ENCODE measurements at regions not wholly inside any gene's neighbourhood (a gene's known extent, or its start where the extent isn't known, plus 50 kb on each side); places are given as distances from the start of the nearest gene placed in this dataset.

DNA sequence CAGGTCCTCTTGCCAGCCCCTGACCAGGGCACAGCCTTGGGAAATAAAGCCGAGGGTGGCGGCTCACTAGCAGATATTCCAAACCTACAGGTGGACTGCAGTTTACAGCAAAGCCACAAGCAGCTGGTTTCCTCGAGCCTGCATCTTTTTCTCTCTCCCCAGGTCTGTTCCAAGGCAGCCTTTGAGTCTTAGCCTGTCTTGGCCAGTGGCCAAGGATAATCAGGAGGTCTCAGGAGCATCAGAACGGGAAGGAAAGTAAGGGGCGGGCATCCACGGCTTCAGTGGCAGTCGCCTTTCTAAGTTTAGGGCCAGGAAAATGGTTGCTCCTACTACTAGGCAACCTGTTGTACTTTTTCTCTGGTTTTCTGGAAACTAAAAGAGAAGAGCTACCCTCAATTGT, 219.7 kb upstream of the ZMIZ1 start:
- no peaks in the 10 kb centered on the region for H3K36me3 Mint-ChIP-seq (ENCODE audit: unreplicated experiment)
- no peaks in the 10 kb centered on the region for H3K4me1 Mint-ChIP-seq (ENCODE audit: unreplicated experiment)
- no peak overlapping the region for H3K4me3 Mint-ChIP-seq (ENCODE audit: unreplicated experiment)
- H3K27ac Mint-ChIP-seq (ENCODE audit: unreplicated experiment) = no peak overlapping the region
- no peaks in the 10 kb centered on the region for H3K9me3 Mint-ChIP-seq (ENCODE audit: unreplicated experiment)
- TF ChIP-seq CTCF (IDR thresholded peaks at IDR 0.05) = no peak
- DNase-seq (ENCODE audit: extremely low spot score, unreplicated experiment) = no peak
- H3K27me3 Mint-ChIP-seq (ENCODE audit: unreplicated experiment) = peaks cover 13% of the 10 kb centered on the region

GRCh38 chr10:78849731-78850130, 219.0 kb upstream of the ZMIZ1 start:
- Mint-ChIP-seq H3K9me3 (ENCODE audit: unreplicated experiment) (no peaks in the 10 kb centered on the region), H3K27ac (ENCODE audit: unreplicated experiment) (no peak overlapping the region), H3K36me3 (ENCODE audit: unreplicated experiment) (no peaks in the 10 kb centered on the region), H3K4me3 (ENCODE audit: unreplicated experiment) (no peak overlapping the region), H3K4me1 (ENCODE audit: unreplicated experiment) (no peaks in the 10 kb centered on the region), H3K27me3 (ENCODE audit: unreplicated experiment) (peaks cover 13% of the 10 kb centered on the region)
- no peak for DNase-seq (ENCODE audit: extremely low spot score, unreplicated experiment)
- TF ChIP-seq CTCF (IDR thresholded peaks at IDR 0.05) = no peak

DNA sequence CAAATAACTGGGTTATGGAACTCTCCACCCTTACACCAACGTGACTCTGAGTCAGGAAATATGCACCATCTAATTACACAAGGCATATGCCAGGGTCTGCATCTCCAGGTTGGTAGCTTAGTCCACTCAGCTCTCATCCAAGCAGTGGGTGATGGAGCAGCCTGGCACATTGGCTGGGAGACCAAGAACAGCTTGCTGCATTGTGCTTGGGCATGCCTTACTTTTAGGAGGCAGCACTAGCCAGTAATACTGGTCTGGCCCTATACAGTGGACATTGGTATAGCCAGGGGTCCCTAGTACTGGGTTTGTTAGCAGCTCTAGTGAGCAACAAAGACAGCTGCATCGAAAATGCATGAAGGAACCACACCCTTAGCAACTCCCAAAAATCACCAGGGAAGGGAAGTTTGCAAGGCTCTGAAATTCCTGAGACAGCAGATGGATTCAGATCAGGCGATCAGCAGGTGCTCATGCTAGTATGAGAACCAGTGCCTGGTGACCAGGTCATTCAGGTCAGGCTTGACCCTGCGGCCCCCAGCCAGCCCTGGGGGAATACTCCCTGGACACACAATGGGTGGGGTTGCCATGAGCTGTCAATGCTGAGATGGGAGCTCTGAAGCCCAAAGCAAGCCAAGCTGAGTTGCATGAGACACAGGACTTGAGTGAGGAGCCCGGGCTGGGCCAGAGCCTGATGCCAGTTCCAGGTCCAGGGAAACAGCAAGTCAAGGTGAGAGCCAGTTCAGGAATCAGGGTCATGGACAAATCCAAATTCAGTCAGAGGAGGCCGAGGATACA, 217.9 kb upstream of the ZMIZ1 start:
- no peaks in the 10 kb centered on the region for H3K36me3 Mint-ChIP-seq (ENCODE audit: unreplicated experiment)
- H3K9me3 Mint-ChIP-seq (ENCODE audit: unreplicated experiment) = no peaks in the 10 kb centered on the region

GRCh38 chr10:78851647-78852046, 217.1 kb upstream of the ZMIZ1 start:
- TF ChIP-seq CTCF (IDR thresholded peaks at IDR 0.05) = no peak

More for the DNA sequence above, 217.9 kb upstream of the ZMIZ1 start:
- Mint-ChIP-seq H3K4me3 (ENCODE audit: unreplicated experiment) (no peak overlapping the region), H3K27me3 (ENCODE audit: unreplicated experiment) (peaks cover 5% of the 10 kb centered on the region), H3K4me1 (ENCODE audit: unreplicated experiment) (no peaks in the 10 kb centered on the region), H3K27ac (ENCODE audit: unreplicated experiment) (no peak overlapping the region)
- DNase-seq (ENCODE audit: extremely low spot score, unreplicated experiment) = no peak
- TF ChIP-seq CTCF (IDR thresholded peaks at IDR 0.05) = no peak

GRCh38 chr10:78852466-78853240, 216.1 kb upstream of the ZMIZ1 start:
- H3K27me3 Mint-ChIP-seq (ENCODE audit: unreplicated experiment) = peaks cover 7% of the 10 kb centered on the region
- no peaks in the 10 kb centered on the region for H3K9me3 Mint-ChIP-seq (ENCODE audit: unreplicated experiment)
- no peaks in the 10 kb centered on the region for H3K36me3 Mint-ChIP-seq (ENCODE audit: unreplicated experiment)
- H3K27ac Mint-ChIP-seq (ENCODE audit: unreplicated experiment) = no peak overlapping the region
- no peak overlapping the region for H3K4me3 Mint-ChIP-seq (ENCODE audit: unreplicated experiment)
- no peaks in the 10 kb centered on the region for H3K4me1 Mint-ChIP-seq (ENCODE audit: unreplicated experiment)
- no peak for DNase-seq (ENCODE audit: extremely low spot score, unreplicated experiment)
- peak; percentile 32 for TF ChIP-seq CTCF (IDR thresholded peaks at IDR 0.05)

More at GRCh38 chr10:78851647-78852046, 217.1 kb upstream of the ZMIZ1 start:
- no peaks in the 10 kb centered on the region for H3K4me1 Mint-ChIP-seq (ENCODE audit: unreplicated experiment)
- H3K27me3 Mint-ChIP-seq (ENCODE audit: unreplicated experiment) = no peaks in the 10 kb centered on the region
- DNase-seq (ENCODE audit: extremely low spot score, unreplicated experiment) = no peak
- H3K27ac Mint-ChIP-seq (ENCODE audit: unreplicated experiment) = no peak overlapping the region
- H3K9me3 Mint-ChIP-seq (ENCODE audit: unreplicated experiment) = no peaks in the 10 kb centered on the region
- H3K36me3 Mint-ChIP-seq (ENCODE audit: unreplicated experiment) = no peaks in the 10 kb centered on the region
- H3K4me3 Mint-ChIP-seq (ENCODE audit: unreplicated experiment) = no peak overlapping the region
